ENCODE measurements at regions not wholly inside any gene's neighbourhood (a gene's known extent, or its start where the extent isn't known, plus 50 kb on each side); places are given as distances from the start of the nearest gene placed in this dataset.

DNA sequence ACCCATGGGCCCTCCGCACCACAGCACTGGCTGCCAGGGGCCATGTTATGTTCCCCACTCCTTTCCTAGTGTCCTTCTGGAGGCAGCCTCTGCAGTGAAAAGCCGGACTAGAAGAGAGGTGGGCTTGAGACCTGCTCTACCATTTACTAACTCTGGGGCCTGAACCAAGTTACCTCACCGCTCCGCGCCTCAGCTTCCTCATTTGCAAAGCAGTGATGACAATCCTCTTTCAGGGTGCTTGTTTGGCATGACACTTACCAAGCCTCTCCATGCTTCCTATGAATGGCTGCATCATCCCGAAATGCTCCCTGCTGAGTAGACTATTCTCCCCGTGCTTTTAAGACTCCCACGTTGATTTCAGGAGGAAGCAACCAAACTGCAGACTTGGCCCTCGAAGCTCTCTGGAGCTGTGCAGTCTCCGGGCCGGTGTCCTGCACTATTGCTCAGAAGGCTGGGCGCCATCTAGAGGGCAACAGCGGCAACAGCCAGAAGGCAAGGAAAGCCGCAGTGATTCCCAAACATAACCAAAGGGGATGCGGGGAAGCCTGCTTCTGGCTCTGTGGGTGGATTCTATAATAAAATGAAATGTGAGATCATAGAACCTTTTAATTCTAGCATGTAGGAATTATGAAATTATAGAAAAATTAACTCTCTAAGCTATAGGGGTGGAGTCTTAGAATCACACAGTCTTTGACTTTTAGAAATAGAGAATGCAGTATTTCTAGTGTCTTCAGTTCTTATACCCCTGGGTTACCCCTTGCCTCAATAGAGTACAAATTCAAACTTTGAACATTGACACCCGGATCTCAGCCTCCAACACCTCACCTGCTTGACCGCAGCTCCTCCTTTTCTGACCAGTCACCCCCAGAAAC is 599.8 kb upstream of the BRINP1 start:
- no peaks in the 10 kb centered on the region for H3K36me3 ChIP-seq
- no peaks in the 10 kb centered on the region for H3K9me3 ChIP-seq
- H3K27ac ChIP-seq = no peak overlapping the region
- no peaks in the 10 kb centered on the region for H3K27me3 ChIP-seq
- TF ChIP-seq, protein P1, sequence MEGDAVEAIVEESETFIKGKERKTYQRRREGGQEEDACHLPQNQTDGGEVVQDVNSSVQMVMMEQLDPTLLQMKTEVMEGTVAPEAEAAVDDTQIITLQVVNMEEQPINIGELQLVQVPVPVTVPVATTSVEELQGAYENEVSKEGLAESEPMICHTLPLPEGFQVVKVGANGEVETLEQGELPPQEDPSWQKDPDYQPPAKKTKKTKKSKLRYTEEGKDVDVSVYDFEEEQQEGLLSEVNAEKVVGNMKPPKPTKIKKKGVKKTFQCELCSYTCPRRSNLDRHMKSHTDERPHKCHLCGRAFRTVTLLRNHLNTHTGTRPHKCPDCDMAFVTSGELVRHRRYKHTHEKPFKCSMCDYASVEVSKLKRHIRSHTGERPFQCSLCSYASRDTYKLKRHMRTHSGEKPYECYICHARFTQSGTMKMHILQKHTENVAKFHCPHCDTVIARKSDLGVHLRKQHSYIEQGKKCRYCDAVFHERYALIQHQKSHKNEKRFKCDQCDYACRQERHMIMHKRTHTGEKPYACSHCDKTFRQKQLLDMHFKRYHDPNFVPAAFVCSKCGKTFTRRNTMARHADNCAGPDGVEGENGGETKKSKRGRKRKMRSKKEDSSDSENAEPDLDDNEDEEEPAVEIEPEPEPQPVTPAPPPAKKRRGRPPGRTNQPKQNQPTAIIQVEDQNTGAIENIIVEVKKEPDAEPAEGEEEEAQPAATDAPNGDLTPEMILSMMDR (IDR thresholded peaks at IDR 0.05) = peak; percentile 77
- H3K4me1 ChIP-seq = no peaks in the 10 kb centered on the region
- no peak overlapping the region for H3K4me3 ChIP-seq
- no peak overlapping the region for H3K9ac ChIP-seq (ENCODE audit: low read depth in 2 of 2, low read length in 2 of 2)
- peak; percentile 64 for DNase-seq
- intact Hi-C loops (cut with DNase I) = no loop called here

DNA sequence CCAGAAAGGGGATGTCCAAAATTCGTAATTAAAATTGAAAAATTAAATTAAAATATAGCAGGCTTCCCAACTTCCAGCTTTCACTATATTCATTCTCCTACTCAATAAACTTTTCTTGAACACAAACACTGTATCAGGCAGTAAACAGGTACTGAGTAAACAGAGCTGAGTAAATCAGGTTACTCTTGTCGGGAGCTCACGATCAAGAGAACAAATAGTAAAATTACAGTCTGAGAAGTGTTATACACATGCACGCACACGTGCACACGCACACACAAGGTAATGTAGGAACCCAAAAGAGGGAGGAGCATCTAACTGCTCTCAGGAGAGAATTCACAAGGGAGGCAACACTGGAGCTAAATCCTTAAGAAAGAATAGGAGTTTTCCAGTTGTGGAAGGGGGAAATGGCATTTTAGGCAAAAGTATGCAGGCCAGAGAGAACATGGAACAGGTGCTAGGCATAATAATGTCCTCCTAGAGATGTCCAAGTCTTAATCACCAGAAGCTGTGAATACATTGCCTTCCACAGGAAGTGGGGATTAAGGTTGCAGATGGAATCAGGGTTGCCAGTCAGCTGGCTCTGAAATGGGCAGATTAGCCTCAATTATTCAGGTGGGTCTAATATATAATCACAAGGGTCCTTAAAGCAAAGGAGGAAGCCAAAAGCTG is 598.8 kb upstream of the BRINP1 start:
- no peaks in the 10 kb centered on the region for H3K9me3 ChIP-seq
- no peaks in the 10 kb centered on the region for H3K4me1 ChIP-seq
- no peak overlapping the region for H3K4me3 ChIP-seq
- intact Hi-C loops (cut with DNase I) = no loop called here
- DNase-seq = no peak
- TF ChIP-seq, protein P1 (IDR thresholded peaks at IDR 0.05) = no peak
- H3K36me3 ChIP-seq = no peaks in the 10 kb centered on the region
- no peak overlapping the region for H3K9ac ChIP-seq (ENCODE audit: low read depth in 2 of 2, low read length in 2 of 2)
- H3K27me3 ChIP-seq = no peaks in the 10 kb centered on the region
- no peak overlapping the region for H3K27ac ChIP-seq

DNA sequence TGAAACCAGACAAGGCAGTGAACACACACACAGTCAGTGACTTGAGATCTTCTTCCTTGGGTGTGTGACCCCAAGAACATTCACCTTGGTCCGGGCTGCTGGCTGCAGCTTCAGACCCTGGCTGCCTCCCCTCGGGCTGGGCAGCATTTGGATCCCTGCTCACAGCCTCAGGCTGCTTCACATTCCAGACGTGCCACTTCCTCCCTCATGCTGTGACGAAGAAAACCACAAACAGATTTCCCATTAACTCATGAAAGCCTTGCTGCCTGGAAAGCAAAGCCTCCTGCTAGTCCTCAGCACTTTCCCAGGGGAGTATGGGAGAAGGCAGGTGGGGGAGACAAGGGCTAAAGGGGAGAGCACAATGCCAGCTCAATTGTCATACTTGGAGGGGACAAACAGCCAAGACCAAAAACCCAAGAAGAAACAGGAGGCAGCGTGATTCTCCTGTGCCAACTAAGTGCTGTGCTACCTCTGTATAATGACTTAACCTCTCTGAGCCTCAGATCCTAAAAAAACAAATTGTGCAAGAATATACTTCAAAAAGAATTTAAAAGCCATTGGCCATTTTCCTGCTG is 594.6 kb upstream of the BRINP1 start:
- Histone ChIP-seq H3K27me3 (no peaks in the 10 kb centered on the region), H3K9ac (ENCODE audit: low read depth in 2 of 2, low read length in 2 of 2) (no peak overlapping the region), H3K4me3 (no peak overlapping the region), H3K9me3 (no peaks in the 10 kb centered on the region), H3K36me3 (no peaks in the 10 kb centered on the region), H3K4me1 (no peaks in the 10 kb centered on the region), H3K27ac (no peak overlapping the region)
- TF ChIP-seq, protein P1 (IDR thresholded peaks at IDR 0.05) = no peak
- intact Hi-C loops (cut with DNase I) = loop anchor here (5.0 kb wide), 2 partner anchors 383 to 513 kb away; no protein-coding TSS in a partner anchor
- DNase-seq = no peak

DNA sequence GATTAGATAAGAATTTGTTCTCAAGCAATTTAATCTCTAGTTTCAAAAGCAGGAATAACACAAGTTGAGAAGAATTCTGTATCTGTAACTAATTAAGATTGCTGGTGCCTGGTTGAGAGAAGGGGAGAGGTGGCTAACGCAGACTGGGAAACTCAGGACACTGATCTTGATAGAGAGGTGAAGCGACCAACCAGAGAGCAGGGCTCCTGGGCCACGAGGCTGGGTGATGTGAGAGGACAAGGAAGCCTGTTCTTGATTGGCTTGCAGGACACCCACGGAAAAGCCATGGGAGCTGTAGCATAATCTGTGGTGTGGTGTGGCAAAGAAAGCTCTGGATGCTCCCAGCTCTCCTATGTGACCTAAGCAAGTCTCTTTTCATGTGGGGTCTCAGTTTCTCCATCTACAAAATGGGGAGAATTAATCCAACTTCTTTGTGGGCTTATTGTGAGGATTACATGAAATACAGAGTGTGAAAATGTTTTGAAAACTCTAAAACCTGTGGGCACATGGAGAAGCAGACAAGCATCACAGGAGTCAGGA is 594.1 kb upstream of the BRINP1 start:
- H3K36me3 ChIP-seq = no peaks in the 10 kb centered on the region
- no peaks in the 10 kb centered on the region for H3K4me1 ChIP-seq
- no peak overlapping the region for H3K4me3 ChIP-seq
- no peaks in the 10 kb centered on the region for H3K9me3 ChIP-seq
- intact Hi-C loops (cut with DNase I) = loop anchor here (5.0 kb wide), 2 partner anchors 384 to 514 kb away; no protein-coding TSS in a partner anchor
- TF ChIP-seq, protein P1 (IDR thresholded peaks at IDR 0.05) = no peak
- H3K27me3 ChIP-seq = no peaks in the 10 kb centered on the region
- no peak overlapping the region for H3K27ac ChIP-seq
- H3K9ac ChIP-seq (ENCODE audit: low read depth in 2 of 2, low read length in 2 of 2) = no peak overlapping the region
- DNase-seq = no peak

DNA sequence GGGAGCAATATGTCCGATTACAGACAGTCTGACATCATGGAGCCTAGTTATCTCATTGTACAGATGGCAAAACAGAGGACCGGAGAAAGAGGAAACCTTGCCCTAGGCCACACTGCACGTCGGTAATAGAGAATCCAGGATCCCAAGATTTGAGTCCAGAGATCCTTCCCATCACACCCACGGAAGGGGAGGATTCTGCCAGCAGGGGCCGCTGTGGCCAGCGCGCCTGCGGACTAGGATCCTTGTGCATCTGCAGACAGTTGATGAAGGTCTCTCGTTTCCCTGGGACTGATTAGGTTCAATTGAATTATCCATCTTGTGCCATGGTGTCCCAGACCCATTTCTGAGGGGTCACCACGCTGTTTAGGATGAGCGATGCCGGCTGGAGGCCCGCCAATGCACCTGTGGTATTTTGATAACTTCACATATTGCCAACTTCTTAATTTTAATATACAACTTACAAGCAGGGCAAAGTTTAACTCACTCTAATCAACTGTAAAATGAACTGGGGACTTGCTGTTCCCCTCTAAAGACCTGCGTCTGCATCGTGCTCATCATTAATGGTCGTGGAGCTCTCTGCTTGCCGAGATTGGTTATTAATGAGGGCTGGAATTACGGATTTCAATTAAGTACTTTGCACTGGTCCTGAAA is 592.7 kb upstream of the BRINP1 start:
- no peaks in the 10 kb centered on the region for H3K9me3 ChIP-seq
- intact Hi-C loops (cut with DNase I) = loop anchor here (5.0 kb wide), 2 partner anchors 385 to 515 kb away; no protein-coding TSS in a partner anchor
- TF ChIP-seq, protein P1 (IDR thresholded peaks at IDR 0.05) = peak; percentile 62
- H3K4me3 ChIP-seq = no peak overlapping the region
- no peak overlapping the region for H3K9ac ChIP-seq (ENCODE audit: low read depth in 2 of 2, low read length in 2 of 2)
- peak; percentile 37 for DNase-seq
- no peak overlapping the region for H3K27ac ChIP-seq
- H3K36me3 ChIP-seq = no peaks in the 10 kb centered on the region
- no peaks in the 10 kb centered on the region for H3K27me3 ChIP-seq
- H3K4me1 ChIP-seq = no peaks in the 10 kb centered on the region
